ENCODE measurements at regions not wholly inside any gene's neighbourhood (a gene's known extent, or its start where the extent isn't known, plus 50 kb on each side); places are given as distances from the start of the nearest gene placed in this dataset.
A peak's percentile ranks its signal among the peaks of the same experiment; 100 is the strongest.

DNA sequence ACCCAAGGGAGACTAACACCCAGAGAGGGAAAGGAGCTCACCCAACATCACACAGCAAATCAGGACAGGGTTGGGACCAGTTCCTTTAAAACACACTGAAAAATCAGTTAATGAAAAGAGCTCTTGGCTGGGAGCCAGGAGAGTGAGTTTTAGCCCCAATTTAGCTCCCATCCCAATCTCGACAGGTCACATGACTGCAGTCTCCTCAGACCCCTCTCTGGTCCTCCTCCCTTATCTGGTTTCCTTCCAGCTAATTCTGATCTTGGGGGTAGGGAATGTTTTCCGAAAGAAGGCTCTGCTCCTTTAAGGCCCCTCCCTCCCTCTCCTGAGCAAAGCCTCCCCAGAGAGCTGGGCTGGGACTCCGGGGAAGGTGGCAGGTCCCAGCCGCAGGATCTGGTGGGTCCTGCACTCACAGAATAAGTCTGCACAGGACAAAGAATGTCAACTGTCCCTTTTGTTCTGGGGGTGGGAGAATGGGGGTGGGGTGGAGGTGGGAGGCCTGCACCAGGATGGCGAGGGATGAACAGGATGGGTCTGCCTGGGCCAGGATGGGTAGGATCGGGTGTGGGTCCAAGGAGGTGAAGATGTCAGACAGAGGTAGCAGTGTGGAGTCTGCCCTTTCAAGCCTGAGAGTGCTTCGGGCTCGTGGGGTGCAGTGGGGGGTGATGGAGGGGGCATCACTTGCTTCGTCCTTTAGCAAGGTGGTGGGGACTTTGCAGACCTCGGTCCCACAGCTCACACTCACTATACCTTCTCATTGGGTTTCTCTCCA lies 57.3 kb upstream of the SSBP3 start:
- Histone ChIP-seq H3K27me3 (no peaks in the 10 kb centered on the region), H3K36me3 (no peaks in the 10 kb centered on the region), H3K4me1 (peaks cover 16% of the 10 kb centered on the region), H3K4me3 (no peak overlapping the region), H3K9me3 (no peaks in the 10 kb centered on the region), H3K27ac (no peak overlapping the region)
- peak; percentile 27 for DNase-seq
- no peak for ATAC-seq
- TF ChIP-seq, protein P1, sequence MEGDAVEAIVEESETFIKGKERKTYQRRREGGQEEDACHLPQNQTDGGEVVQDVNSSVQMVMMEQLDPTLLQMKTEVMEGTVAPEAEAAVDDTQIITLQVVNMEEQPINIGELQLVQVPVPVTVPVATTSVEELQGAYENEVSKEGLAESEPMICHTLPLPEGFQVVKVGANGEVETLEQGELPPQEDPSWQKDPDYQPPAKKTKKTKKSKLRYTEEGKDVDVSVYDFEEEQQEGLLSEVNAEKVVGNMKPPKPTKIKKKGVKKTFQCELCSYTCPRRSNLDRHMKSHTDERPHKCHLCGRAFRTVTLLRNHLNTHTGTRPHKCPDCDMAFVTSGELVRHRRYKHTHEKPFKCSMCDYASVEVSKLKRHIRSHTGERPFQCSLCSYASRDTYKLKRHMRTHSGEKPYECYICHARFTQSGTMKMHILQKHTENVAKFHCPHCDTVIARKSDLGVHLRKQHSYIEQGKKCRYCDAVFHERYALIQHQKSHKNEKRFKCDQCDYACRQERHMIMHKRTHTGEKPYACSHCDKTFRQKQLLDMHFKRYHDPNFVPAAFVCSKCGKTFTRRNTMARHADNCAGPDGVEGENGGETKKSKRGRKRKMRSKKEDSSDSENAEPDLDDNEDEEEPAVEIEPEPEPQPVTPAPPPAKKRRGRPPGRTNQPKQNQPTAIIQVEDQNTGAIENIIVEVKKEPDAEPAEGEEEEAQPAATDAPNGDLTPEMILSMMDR (IDR thresholded peaks at IDR 0.05), result no peak
- intact Hi-C loops (cut with DNase I), result no loop called here

DNA sequence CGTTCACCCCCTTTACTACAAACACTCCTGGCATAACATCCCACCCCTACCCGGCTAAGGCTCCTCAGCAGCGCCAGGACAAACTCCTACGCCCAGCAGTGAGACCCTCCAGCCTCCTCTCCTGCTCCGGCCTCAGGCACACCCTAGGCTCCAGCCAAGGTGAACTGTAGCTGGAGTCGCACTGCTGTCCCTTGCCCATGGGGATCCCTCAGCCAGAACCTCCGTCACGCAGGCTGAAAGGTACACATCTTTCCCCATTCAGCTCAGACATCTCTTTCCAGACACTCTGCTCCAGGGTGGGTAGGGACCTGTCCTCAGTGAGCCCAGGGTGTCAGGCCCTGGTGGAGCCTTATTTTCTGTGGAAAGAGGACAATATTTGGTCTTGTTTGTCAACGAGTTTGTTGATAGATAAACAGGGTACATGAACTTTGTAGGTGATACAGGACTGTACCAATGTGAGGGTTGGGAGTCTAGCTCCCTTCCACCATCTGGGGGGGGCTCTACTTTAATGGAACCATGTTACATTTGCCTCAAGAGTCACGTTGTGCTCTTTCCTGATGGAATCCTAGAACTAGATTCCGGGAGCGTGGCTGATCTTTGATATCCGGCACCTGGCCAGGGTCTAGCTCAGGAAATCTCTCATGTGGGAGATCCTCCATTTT lies 56.5 kb upstream of the SSBP3 start:
- intact Hi-C loops (cut with DNase I), result no loop called here
- DNase-seq, result peak; percentile 41

DNA sequence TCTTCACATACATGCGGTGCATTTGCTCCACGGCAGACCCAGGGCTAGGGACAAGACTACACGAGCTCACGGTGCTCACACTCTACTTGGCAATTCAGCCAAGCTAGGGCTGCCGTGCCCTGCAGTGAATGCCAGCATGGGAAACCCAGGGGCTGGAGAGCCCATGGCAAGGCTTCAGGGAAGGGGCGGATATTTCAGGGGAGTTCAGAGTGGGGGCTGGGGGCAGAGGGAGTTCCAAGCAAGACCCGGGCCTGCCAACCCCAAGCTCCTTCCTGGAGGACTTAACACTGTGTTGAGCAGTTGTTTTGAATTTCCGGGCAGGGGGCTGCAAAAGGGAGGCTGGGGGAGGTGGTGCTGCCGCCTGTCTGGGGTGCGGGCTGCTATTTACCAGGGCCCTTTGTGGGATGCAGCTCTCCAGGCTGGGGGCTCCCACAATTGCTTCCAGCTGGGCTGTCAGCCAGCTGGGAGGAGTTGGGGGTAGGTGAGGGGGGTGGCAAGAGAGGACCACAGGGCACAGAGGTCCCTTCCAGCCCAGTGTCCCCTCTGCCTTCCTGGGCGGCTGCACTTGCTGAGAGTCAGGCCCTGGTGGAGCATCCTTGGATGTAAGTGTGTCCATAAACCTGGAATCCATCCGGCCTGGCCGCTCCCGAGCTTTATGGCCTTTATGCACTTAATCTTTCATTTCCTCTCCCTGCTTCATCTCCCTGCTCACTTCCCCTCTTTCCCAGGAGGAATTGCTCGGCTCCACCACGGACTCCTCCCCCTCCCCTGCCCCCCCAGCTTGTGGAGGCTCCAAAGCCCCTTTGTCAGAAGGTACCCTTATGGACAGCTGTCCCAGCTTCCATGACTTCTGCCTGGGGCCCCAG lies 55.8 kb upstream of the SSBP3 start:
- Histone ChIP-seq H3K36me3 (no peaks in the 10 kb centered on the region), H3K27me3 (no peaks in the 10 kb centered on the region), H3K4me3 (no peak overlapping the region), H3K9me3 (no peaks in the 10 kb centered on the region), H3K27ac (no peak overlapping the region), H3K4me1 (peaks cover 16% of the 10 kb centered on the region)
- DNase-seq (peak; percentile 48), ATAC-seq (no peak)
- TF ChIP-seq, protein P1 (IDR thresholded peaks at IDR 0.05), result no peak
- intact Hi-C loops (cut with DNase I), result no loop called here

More for the DNA sequence above, 56.5 kb upstream of the SSBP3 start:
- Histone ChIP-seq H3K27me3 (no peaks in the 10 kb centered on the region), H3K36me3 (no peaks in the 10 kb centered on the region), H3K27ac (no peak overlapping the region), H3K4me1 (peaks cover 16% of the 10 kb centered on the region), H3K9me3 (no peaks in the 10 kb centered on the region), H3K4me3 (no peak overlapping the region)
- ATAC-seq, result no peak
- TF ChIP-seq, protein P1 (IDR thresholded peaks at IDR 0.05), result no peak

DNA sequence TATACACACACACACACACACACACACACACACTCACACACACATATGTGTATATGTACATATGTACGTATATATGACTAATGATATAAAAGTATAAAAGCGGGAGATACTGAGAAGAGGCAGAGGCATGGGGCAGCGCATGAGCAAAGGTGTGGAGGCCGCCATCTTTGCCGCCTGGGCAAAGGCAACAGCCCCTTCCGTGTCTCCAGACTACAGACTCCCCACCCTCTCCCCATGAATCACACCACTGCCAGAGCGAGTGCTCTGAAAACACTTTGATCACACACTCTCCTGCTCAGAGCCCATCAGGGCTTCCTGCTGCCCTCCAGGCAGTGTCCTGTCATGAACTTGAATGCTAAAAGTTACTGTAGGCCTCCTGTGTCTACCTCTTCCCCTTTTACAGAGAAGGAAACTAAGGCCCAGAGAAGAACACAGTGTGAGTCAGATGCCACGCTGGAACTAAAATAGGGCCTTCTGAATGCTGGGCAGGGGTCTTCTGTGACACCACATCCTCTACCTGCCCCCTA lies 54.7 kb upstream of the SSBP3 start:
- H3K27ac ChIP-seq, result no peak overlapping the region
- no peak overlapping the region for H3K4me3 ChIP-seq
- intact Hi-C loops (cut with DNase I), result no loop called here
- no peaks in the 10 kb centered on the region for H3K9me3 ChIP-seq
- H3K36me3 ChIP-seq, result no peaks in the 10 kb centered on the region
- peaks cover 16% of the 10 kb centered on the region for H3K4me1 ChIP-seq
- TF ChIP-seq, protein P1 (IDR thresholded peaks at IDR 0.05), result no peak
- no peak for ATAC-seq
- no peaks in the 10 kb centered on the region for H3K27me3 ChIP-seq
- DNase-seq, result peak; percentile 33

DNA sequence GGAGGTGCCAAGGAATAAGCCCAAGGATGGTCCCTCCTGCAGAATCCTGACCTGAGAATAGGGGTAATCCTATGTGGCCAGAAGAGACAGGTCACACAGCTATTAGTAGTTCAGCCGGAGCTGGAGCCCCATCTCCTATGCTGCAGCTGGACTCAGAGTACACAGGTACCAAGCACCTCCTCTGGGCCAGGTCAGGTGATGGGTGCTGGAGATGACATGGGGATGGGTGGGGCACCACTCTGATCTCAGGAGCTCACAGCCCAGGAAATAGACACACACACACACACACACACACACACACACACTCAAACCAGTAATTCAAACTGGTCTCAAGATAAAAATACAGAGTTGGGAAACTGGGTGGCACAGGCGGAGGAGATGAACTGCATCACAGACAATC lies 54.2 kb upstream of the SSBP3 start:
- intact Hi-C loops (cut with DNase I), result no loop called here
- ATAC-seq, result no peak
- Histone ChIP-seq H3K36me3 (no peaks in the 10 kb centered on the region), H3K9me3 (no peaks in the 10 kb centered on the region), H3K4me3 (no peak overlapping the region), H3K27me3 (no peaks in the 10 kb centered on the region), H3K27ac (no peak overlapping the region), H3K4me1 (peaks cover 15% of the 10 kb centered on the region)
- TF ChIP-seq, protein P1 (IDR thresholded peaks at IDR 0.05), result no peak
- peak; percentile 22 for DNase-seq

Data from upper lobe of right lung (tissue), 1 donor.